Karpas-422 (cell line): ENCODE measurements at regions not wholly inside any gene's neighbourhood (a gene's known extent, or its start where the extent isn't known, plus 50 kb on each side); places are given as distances from the start of the nearest gene placed in this dataset.

Experiments
- DNase-seq: peaks from one replicate; pipeline ENCODE4 v3.0.0-alpha.2; 2015
- H2AFZ ChIP-seq: fragments of 200-600 bp; sonication (generic); 2 replicates; pipeline ENCODE4 v1.6.1; 2014; ENCODE audit warnings: antibody characterized with exemption, low read length, mixed read lengths
- H3K27ac ChIP-seq: fragments of 200-600 bp; sonication (generic); 2 replicates; pipeline ENCODE4 v1.5.1; 2014; ENCODE audit warnings: mild to moderate bottlenecking, low read length, moderate library complexity
- H3K27me3 ChIP-seq: fragments of 200-600 bp; sonication (generic); 2 replicates; pipeline ENCODE4 v1.6.1; 2014; ENCODE audit warnings: low read length, mixed read lengths
- H3K36me3 ChIP-seq: fragments of 200-600 bp; sonication (generic); 2 replicates; pipeline ENCODE4 v1.6.1; 2014; ENCODE audit warnings: low read length, mixed read lengths; ENCODE audit not compliant: insufficient read depth
- H3K4me1 ChIP-seq: fragments of 200-600 bp; sonication (generic); 2 replicates; pipeline ENCODE4 v1.6.1; 2014; ENCODE audit warnings: mild to moderate bottlenecking, low read length, mixed read lengths
- H3K4me2 ChIP-seq: fragments of 200-600 bp; sonication (generic); 2 replicates; pipeline ENCODE4 v1.6.1; 2014; ENCODE audit warnings: low read length, low read depth, mild to moderate bottlenecking; ENCODE audit not compliant: poor library complexity, severe bottlenecking
- H3K4me3 ChIP-seq: fragments of 200-600 bp; sonication (generic); 2 replicates; pipeline ENCODE4 v1.5.1; 2014; ENCODE audit warnings: mild to moderate bottlenecking, antibody characterized with exemption, low read length, mixed read lengths
- H3K79me2 ChIP-seq: fragments of 200-600 bp; sonication (generic); 2 replicates; pipeline ENCODE4 v1.6.1; 2014; ENCODE audit warnings: mild to moderate bottlenecking, low read length, mixed read lengths
- H3K9ac ChIP-seq: fragments of 200-600 bp; sonication (generic); 2 replicates; pipeline ENCODE4 v1.6.0; 2014; ENCODE audit warnings: low read length
- H3K9me2 ChIP-seq: fragments of 200-600 bp; sonication (generic), shearing (Covaris generic); replicated peaks from 2 replicates; pipeline ENCODE4 v1.6.0; 2014; ENCODE audit warnings: mild to moderate bottlenecking, low read length, moderate library complexity; ENCODE audit not compliant: insufficient read depth
- H3K9me3 ChIP-seq: fragments of 300-700, 200-600 bp; sonication (generic); 2 replicates; pipeline ENCODE4 v1.6.1; 2014; ENCODE audit warnings: low read length, mixed read lengths
- H4K20me1 ChIP-seq: fragments of 200-600 bp; sonication (generic); 2 replicates; pipeline ENCODE4 v1.6.1; 2014; ENCODE audit warnings: mild to moderate bottlenecking, antibody characterized with exemption, low read length, low read depth; ENCODE audit not compliant: insufficient read depth

GRCh38 chr12:90262251-90262650, 553.6 kb upstream of the ATP2B1 start:
- Histone ChIP-seq H3K36me3 (no peaks in the 10 kb centered on the region), H2AFZ (no peak overlapping the region), H3K79me2 (no peaks in the 10 kb centered on the region), H3K4me1 (no peaks in the 10 kb centered on the region), H4K20me1 (no peaks in the 10 kb centered on the region), H3K4me2 (no peak overlapping the region), H3K27ac (no peak overlapping the region), H3K27me3 (no peaks in the 10 kb centered on the region), H3K9me2 (no peaks in the 10 kb centered on the region), H3K4me3 (no peak overlapping the region), H3K9ac (no peak overlapping the region), H3K9me3 (no peaks in the 10 kb centered on the region; the same call in 1 of the 2 replicates)
- no peak for DNase-seq

DNA sequence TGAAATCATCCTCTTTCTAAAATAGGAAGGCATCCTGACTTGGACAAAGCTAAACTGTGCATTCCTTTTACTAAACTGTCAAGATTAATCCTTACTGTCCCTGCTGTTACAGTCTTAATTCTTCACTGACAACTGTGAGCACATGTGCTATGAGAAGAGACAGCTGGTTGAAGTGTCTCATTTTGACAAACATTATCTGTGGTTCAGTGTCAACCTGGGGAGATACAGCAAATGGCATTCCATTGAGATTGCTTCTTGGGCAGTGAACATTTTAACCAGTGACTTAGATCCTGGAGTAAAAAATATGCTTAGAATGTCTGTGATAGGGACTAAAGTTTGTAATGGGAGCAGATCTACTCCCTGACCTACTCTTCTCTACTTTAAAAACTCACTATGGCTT, 552.6 kb upstream of the ATP2B1 start:
- H3K27me3 ChIP-seq: no peaks in the 10 kb centered on the region
- H4K20me1 ChIP-seq: no peaks in the 10 kb centered on the region
- no peaks in the 10 kb centered on the region for H3K4me1 ChIP-seq
- H3K79me2 ChIP-seq: no peaks in the 10 kb centered on the region
- no peaks in the 10 kb centered on the region for H3K9me2 ChIP-seq
- H3K9ac ChIP-seq: no peak overlapping the region
- H3K36me3 ChIP-seq: no peaks in the 10 kb centered on the region
- no peak overlapping the region for H3K4me3 ChIP-seq
- H3K4me2 ChIP-seq: no peak overlapping the region
- no peak overlapping the region for H3K27ac ChIP-seq
- no peaks in the 10 kb centered on the region; the same call in 1 of the 2 replicates for H3K9me3 ChIP-seq
- DNase-seq: no peak
- H2AFZ ChIP-seq: no peak overlapping the region

DNA sequence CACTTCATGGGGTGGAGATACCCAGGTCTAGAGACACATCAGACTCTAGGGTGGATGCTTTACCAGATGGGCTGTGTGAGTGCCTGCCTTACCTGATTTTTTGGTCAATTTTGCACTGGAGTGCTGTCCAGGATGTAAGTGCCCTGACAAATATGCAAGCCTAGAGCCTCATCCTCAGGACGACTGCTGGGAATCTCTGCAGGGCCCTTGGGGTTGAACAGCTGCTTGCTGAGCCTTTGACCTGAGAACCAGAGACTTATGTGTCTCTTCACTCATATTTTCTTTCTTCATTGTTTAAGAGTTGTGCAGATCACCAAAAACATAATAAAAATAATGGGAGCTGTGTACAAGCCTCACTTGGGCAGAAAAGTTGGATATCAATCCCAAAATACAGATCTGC, 551.5 kb upstream of the ATP2B1 start:
- H3K9me2 ChIP-seq: no peaks in the 10 kb centered on the region
- H3K79me2 ChIP-seq: no peaks in the 10 kb centered on the region
- DNase-seq: no peak

GRCh38 chr12:90257927-90258624, 549.4 kb upstream of the ATP2B1 start:
- H3K4me3 ChIP-seq: no peak overlapping the region
- no peaks in the 10 kb centered on the region for H3K27me3 ChIP-seq
- no peak overlapping the region for H3K27ac ChIP-seq
- H2AFZ ChIP-seq: no peak overlapping the region
- H3K36me3 ChIP-seq: no peaks in the 10 kb centered on the region
- H4K20me1 ChIP-seq: no peaks in the 10 kb centered on the region
- H3K79me2 ChIP-seq: no peaks in the 10 kb centered on the region
- no peaks in the 10 kb centered on the region for H3K9me2 ChIP-seq
- no peak for DNase-seq
- peaks cover 2% of the 10 kb centered on the region; the same call in 1 of the 2 replicates for H3K9me3 ChIP-seq
- no peaks in the 10 kb centered on the region for H3K4me1 ChIP-seq
- no peak overlapping the region for H3K4me2 ChIP-seq
- H3K9ac ChIP-seq: no peak overlapping the region

More for the DNA sequence above, 551.5 kb upstream of the ATP2B1 start:
- no peak overlapping the region for H3K9ac ChIP-seq
- no peak overlapping the region for H3K4me2 ChIP-seq
- no peak overlapping the region for H3K27ac ChIP-seq
- H3K9me3 ChIP-seq: no peaks in the 10 kb centered on the region; the same call in 1 of the 2 replicates
- no peaks in the 10 kb centered on the region for H3K27me3 ChIP-seq
- H3K36me3 ChIP-seq: no peaks in the 10 kb centered on the region
- no peak overlapping the region for H2AFZ ChIP-seq
- no peaks in the 10 kb centered on the region for H4K20me1 ChIP-seq
- H3K4me1 ChIP-seq: no peaks in the 10 kb centered on the region
- H3K4me3 ChIP-seq: no peak overlapping the region

GRCh38 chr12:90254796-90255195, 546.2 kb upstream of the ATP2B1 start:
- Histone ChIP-seq H3K27me3 (no peaks in the 10 kb centered on the region), H3K9me2 (no peaks in the 10 kb centered on the region), H3K27ac (no peak overlapping the region), H3K4me1 (no peaks in the 10 kb centered on the region), H2AFZ (no peak overlapping the region), H3K4me2 (no peak overlapping the region), H3K9ac (no peak overlapping the region), H3K36me3 (no peaks in the 10 kb centered on the region), H4K20me1 (no peaks in the 10 kb centered on the region), H3K4me3 (no peak overlapping the region), H3K9me3 (peaks cover 2% of the 10 kb centered on the region; the same call in 1 of the 2 replicates), H3K79me2 (no peaks in the 10 kb centered on the region)
- no peak for DNase-seq

- Histone ChIP-seq H2AFZ (no peak overlapping the region), H3K4me2 (no peak overlapping the region), H3K4me1 (no peaks in the 10 kb centered on the region), H3K36me3 (no peaks in the 10 kb centered on the region), H3K27ac (no peak overlapping the region), H3K9ac (no peak overlapping the region), H4K20me1 (no peaks in the 10 kb centered on the region), H3K9me3 (peaks cover 2% of the 10 kb centered on the region; the same call in 1 of the 2 replicates), H3K9me2 (no peaks in the 10 kb centered on the region), H3K4me3 (no peak overlapping the region), H3K79me2 (no peaks in the 10 kb centered on the region), H3K27me3 (no peaks in the 10 kb centered on the region)
- no peak for DNase-seq
Measured at GRCh38 chr12:90253674-90254181, 545.1 kb upstream of the ATP2B1 start.

DNA sequence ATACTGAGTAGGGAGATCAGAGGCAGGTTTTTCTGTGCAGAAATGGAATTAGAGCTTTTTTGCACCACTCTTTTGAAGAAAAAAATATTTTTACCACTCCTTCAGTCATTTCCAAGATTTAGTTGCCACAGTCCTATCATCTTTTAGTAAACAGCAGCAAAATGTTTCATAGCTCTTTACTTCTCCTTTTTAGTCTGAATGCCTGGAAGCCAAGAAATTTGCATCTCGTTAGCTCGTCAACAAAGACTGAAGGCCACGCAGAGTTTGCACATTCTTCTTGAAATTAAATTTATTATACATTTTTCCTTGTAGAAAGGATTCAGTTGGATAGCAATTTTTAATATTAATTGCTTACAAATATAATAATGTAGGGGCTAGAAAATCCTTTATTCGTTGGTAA, 544.5 kb upstream of the ATP2B1 start:
- no peak overlapping the region for H3K27ac ChIP-seq

GRCh38 chr12:90250766-90251165, 542.1 kb upstream of the ATP2B1 start:
- H3K9me3 ChIP-seq: peaks cover 2% of the 10 kb centered on the region; the same call in 1 of the 2 replicates
- no peaks in the 10 kb centered on the region for H3K79me2 ChIP-seq
- H3K9me2 ChIP-seq: no peaks in the 10 kb centered on the region
- no peaks in the 10 kb centered on the region for H3K27me3 ChIP-seq
- H2AFZ ChIP-seq: no peak overlapping the region
- no peak overlapping the region for H3K4me2 ChIP-seq
- no peak overlapping the region for H3K27ac ChIP-seq
- H4K20me1 ChIP-seq: no peaks in the 10 kb centered on the region
- H3K9ac ChIP-seq: no peak overlapping the region
- no peak overlapping the region for H3K4me3 ChIP-seq
- H3K36me3 ChIP-seq: no peaks in the 10 kb centered on the region
- DNase-seq: no peak
- H3K4me1 ChIP-seq: no peaks in the 10 kb centered on the region

More for the DNA sequence above, 544.5 kb upstream of the ATP2B1 start:
- Histone ChIP-seq H3K9ac (no peak overlapping the region), H3K4me2 (no peak overlapping the region), H3K4me1 (no peaks in the 10 kb centered on the region), H3K36me3 (no peaks in the 10 kb centered on the region), H4K20me1 (no peaks in the 10 kb centered on the region), H3K79me2 (no peaks in the 10 kb centered on the region), H3K9me2 (no peaks in the 10 kb centered on the region), H3K9me3 (peaks cover 2% of the 10 kb centered on the region; the same call in 1 of the 2 replicates), H2AFZ (no peak overlapping the region), H3K4me3 (no peak overlapping the region), H3K27me3 (no peaks in the 10 kb centered on the region)
- no peak for DNase-seq
